Left lung (tissue), 4 donors: ENCODE measurements at regions not wholly inside any gene's neighbourhood (a gene's known extent, or its start where the extent isn't known, plus 50 kb on each side); places are given as distances from the start of the nearest gene placed in this dataset.
"Not testable (repeated sequence)": the region's sequence is repeated elsewhere in the genome, so short reads cannot be mapped to it uniquely, and the experiment has no call there.

Experiments
- ATAC-seq: fragments of 200-7000 bp; cut with Tn5 transposase; one replicate; pipeline ENCODE4 v1.9.1; 2020; ENCODE audit warnings: moderate library complexity
- DNase-seq, 4 donors: peaks; one replicate each; pipeline ENCODE4 v3.0.0-alpha.2; 2013 to 2020
- H3K27ac ChIP-seq, 2 donors: fragments of 200-600 bp; sonication (generic) in 1 of 2; one replicate each; pipeline versions ENCODE4 v1.5.0 to v1.8.0; 2020 to 2021
- H3K27me3 ChIP-seq, 2 donors: fragments of 200-600 bp; sonication (generic) in 1 of 2; one replicate each; pipeline versions ENCODE4 v1.5.0 to v1.8.0; 2020 to 2021
- H3K36me3 ChIP-seq, 2 donors: fragments of 200-600 bp; sonication (generic) in 1 of 2; one replicate each; pipeline versions ENCODE4 v1.5.0 to v1.8.0; 2020 to 2021
- H3K4me1 ChIP-seq, 2 donors: fragments of 200-600 bp; one replicate each; pipeline ENCODE4 v1.8.0; 2021
- H3K4me3 ChIP-seq, 2 donors: fragments of 200-600 bp; sonication (generic) in 1 of 2; one replicate each; pipeline versions ENCODE4 v1.5.0 to v1.8.0; 2020 to 2021; ENCODE audit warnings: mild to moderate bottlenecking in 1 of 2
- H3K9me3 ChIP-seq, 2 donors: fragments of 200-600 bp; sonication (generic) in 1 of 2; one replicate each; pipeline versions ENCODE4 v1.5.0 to v1.8.0; 2020 to 2021
- intact Hi-C, 2 donors: fragments of 100-400 bp; cut with DNase I; formaldehyde crosslinking; loops; one replicate each; pipeline versions ENCODE4 v1.11.2 to v1.14.2; 2022
- donor health status: DM: no; HTN: yes; CAD: no.
- donor health status: DM: no; HTN: no; CAD: no.

- H3K27me3 ChIP-seq, H3K9me3 ChIP-seq, H3K4me3 ChIP-seq, intact Hi-C loops, H3K27ac ChIP-seq, H3K4me1 ChIP-seq, ATAC-seq, DNase-seq: not testable (repeated sequence)
- peaks cover 0 to 21% of the 10 kb centered on the region in 2 donors for H3K36me3 ChIP-seq
Measured at GRCh38 chr12:9308163-9308562, 100.0 kb upstream of the PZP start.

GRCh38 chr12:9307255-9307654 lies 99.1 kb upstream of the PZP start:
- DNase-seq, intact Hi-C loops, H3K9me3 ChIP-seq, ATAC-seq, H3K4me3 ChIP-seq, H3K27me3 ChIP-seq, H3K4me1 ChIP-seq, H3K27ac ChIP-seq: not testable (repeated sequence)
- H3K36me3 ChIP-seq: peaks cover 0 to 21% of the 10 kb centered on the region in 2 donors

GRCh38 chr12:9306004-9306403 lies 97.8 kb upstream of the PZP start:
- ATAC-seq, H3K27me3 ChIP-seq, H3K9me3 ChIP-seq, H3K4me3 ChIP-seq, DNase-seq, intact Hi-C loops, H3K27ac ChIP-seq, H3K4me1 ChIP-seq: not testable (repeated sequence)
- H3K36me3 ChIP-seq: peaks cover 0 to 14% of the 10 kb centered on the region in 2 donors

DNA sequence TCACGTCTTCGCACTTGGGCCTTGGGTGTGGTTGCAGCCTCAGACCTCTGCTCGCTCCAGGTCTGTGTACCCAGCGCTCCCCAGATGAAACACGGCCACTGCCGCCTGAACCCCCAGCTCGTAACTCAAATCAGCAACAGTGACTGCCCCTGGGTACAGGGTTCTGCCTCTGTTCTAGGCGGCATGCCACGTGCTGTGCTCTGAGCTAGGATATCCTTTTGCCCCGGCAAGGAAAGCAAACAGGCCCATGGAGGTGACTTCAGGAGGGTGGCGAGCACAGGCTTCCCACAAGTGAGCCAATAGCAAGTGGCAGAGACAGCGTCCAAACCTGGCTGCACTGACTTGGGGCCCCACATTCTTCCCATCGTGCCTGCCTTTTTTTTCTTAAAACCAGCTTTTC lies 96.3 kb upstream of the PZP start:
- ATAC-seq, H3K4me3 ChIP-seq, H3K27ac ChIP-seq, H3K9me3 ChIP-seq, H3K27me3 ChIP-seq, DNase-seq, intact Hi-C loops, H3K4me1 ChIP-seq: not testable (repeated sequence)
- peaks cover 0 to 14% of the 10 kb centered on the region in 2 donors for H3K36me3 ChIP-seq

- H3K27ac ChIP-seq, intact Hi-C loops, H3K9me3 ChIP-seq, H3K4me1 ChIP-seq, H3K27me3 ChIP-seq, H3K4me3 ChIP-seq, H3K36me3 ChIP-seq, ATAC-seq, DNase-seq: not testable (repeated sequence)
Measured at GRCh38 chr12:9295872-9296271, 87.7 kb upstream of the PZP start.

DNA sequence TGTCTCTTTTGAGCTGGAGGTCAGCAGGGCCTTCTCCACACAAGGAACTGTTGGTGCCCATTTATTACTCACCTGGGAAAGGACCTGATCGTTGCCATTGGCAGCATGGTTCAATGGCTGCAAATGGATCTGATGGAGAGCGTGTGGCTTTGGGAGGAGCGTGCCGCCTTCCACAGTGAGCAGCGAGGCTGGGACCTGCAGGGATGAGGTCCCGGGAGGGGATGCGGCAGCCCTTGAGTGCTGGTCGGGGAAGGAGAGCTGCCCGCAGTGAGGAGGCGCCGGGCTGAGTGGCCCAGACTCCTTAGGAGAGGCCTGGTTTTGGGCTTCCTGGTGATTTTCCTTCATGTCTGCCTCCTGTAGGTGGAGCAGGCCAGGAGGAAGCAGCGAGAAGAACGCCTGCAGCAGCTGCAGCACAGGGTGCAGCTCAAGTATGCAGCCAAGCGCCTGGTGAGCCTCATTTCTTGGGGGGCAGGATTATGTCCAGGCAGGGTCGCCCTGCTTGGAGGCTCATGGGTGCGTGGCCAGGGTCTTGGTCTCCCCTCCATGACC lies 86.0 kb upstream of the PZP start:
- intact Hi-C loops, H3K27me3 ChIP-seq, H3K36me3 ChIP-seq, H3K4me1 ChIP-seq, H3K4me3 ChIP-seq, ATAC-seq, H3K9me3 ChIP-seq, H3K27ac ChIP-seq: not testable (repeated sequence)
- peak in 1 of 4 donors; percentile 39 for DNase-seq

GRCh38 chr12:9293391-9293790 lies 85.2 kb upstream of the PZP start:
- H3K27me3 ChIP-seq, H3K36me3 ChIP-seq, H3K9me3 ChIP-seq, DNase-seq, ATAC-seq, H3K27ac ChIP-seq, H3K4me3 ChIP-seq, H3K4me1 ChIP-seq, intact Hi-C loops: not testable (repeated sequence)

DNA sequence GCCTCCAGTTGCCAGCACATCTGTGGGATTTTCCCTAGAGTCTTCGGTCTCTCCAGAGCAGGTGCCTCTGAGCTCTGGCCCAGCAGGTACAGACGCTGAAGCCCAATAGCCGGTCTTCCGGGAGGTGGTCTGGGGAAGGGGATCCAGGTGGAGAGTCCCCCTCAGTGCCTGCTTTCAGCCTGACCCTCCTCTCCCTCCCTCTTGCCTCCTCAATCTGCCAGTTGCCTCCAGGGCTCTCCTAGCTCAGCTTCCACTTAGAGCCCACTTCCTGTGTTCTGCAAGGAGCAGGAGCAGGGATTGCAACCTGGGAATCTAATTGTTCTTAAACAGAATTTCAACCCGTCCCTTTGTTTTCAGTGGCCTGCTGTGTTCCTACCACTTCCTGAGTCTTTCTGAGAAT lies 81.8 kb upstream of the PZP start:
- H3K27ac ChIP-seq, intact Hi-C loops, H3K36me3 ChIP-seq, H3K9me3 ChIP-seq, H3K4me3 ChIP-seq, H3K27me3 ChIP-seq, H3K4me1 ChIP-seq, DNase-seq, ATAC-seq: not testable (repeated sequence)

GRCh38 chr12:9284724-9285123 lies 76.5 kb upstream of the PZP start:
- peak overlapping the region in 1 of 2 donors; percentile 43 for H3K4me3 ChIP-seq
- H3K27me3 ChIP-seq, H3K36me3 ChIP-seq, H3K9me3 ChIP-seq, ATAC-seq, DNase-seq, H3K27ac ChIP-seq, H3K4me1 ChIP-seq, intact Hi-C loops: not testable (repeated sequence)

GRCh38 chr12:9284197-9284596 lies 76.0 kb upstream of the PZP start:
- H3K27ac ChIP-seq, intact Hi-C loops, H3K9me3 ChIP-seq, H3K4me1 ChIP-seq, H3K27me3 ChIP-seq, H3K36me3 ChIP-seq: not testable (repeated sequence)
- peak; percentile 41 for ATAC-seq
- peak overlapping the region in 1 of 2 donors; percentile 43 for H3K4me3 ChIP-seq
- DNase-seq: peak in 1 of 4 donors; percentile 13

- H3K4me3 ChIP-seq: peak overlapping the region; percentile 4 to 43
- H3K27me3 ChIP-seq, H3K4me1 ChIP-seq, H3K9me3 ChIP-seq, intact Hi-C loops, H3K36me3 ChIP-seq: not testable (repeated sequence)
- H3K27ac ChIP-seq: peak overlapping the region in 1 of 2 donors; percentile 68
- peak; percentile 74 for ATAC-seq
- DNase-seq: peak; percentile 73 to 93 (median 84)
Measured at GRCh38 chr12:9283346-9284095, 75.3 kb upstream of the PZP start.
